Muscle layer of colon (tissue), 2 donors: ENCODE measurements at regions not wholly inside any gene's neighbourhood (a gene's known extent, or its start where the extent isn't known, plus 50 kb on each side); places are given as distances from the start of the nearest gene placed in this dataset.

Experiments used
- H3K27ac ChIP-seq: one replicate; pipeline ENCODE4 v1.7.0; 2013; ENCODE audit warnings: low read depth, mild to moderate bottlenecking, low read length, moderate library complexity
- H3K27me3 ChIP-seq, 2 donors: one replicate each; pipeline ENCODE4 v1.7.0; 2013; ENCODE audit warnings: low read length in 2 of 2, mild to moderate bottlenecking in 2 of 2; ENCODE audit not compliant: insufficient read depth in 2 of 2, control insufficient read depth in 1 of 2
- H3K36me3 ChIP-seq: one replicate; pipeline ENCODE4 v1.7.0; 2013; ENCODE audit warnings: mild to moderate bottlenecking, low read length; ENCODE audit not compliant: insufficient read depth
- H3K4me1 ChIP-seq: one replicate; pipeline ENCODE4 v1.7.0; 2013; ENCODE audit warnings: mild to moderate bottlenecking, low read length; ENCODE audit not compliant: insufficient read depth
- H3K4me3 ChIP-seq, 2 donors: one replicate each; pipeline ENCODE4 v1.7.0; 2013; ENCODE audit warnings: low read length in 2 of 2, low read depth in 1 of 2, mild to moderate bottlenecking in 1 of 2, moderate library complexity in 1 of 2
- H3K9ac ChIP-seq: one replicate; pipeline ENCODE4 v1.7.0; 2013; ENCODE audit warnings: low read length
- H3K9me3 ChIP-seq: one replicate; pipeline ENCODE4 v1.7.0; 2013; ENCODE audit warnings: mild to moderate bottlenecking, low read length
- donor health status: abdominal sarcoma.
- donor health status: Adenocarcinoma of cecum.

DNA sequence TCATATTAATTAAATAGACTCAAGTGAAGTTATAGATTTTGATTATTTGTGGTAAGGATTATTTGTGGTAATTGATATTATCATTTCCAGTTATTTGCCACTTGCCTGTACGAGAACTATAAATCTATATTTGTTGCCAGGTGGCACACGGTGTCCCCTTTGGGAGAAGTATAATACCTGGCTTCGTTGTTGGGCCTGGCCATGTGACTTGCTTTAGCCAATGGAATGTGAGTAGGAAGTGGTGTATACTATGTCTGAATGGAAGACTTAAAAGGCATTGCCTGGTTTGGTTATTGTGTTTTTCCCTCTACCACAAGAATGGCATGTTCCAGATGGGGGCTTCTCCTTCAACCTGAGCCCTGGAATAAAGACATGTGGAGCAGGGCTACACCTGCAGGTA lies 228.1 kb downstream of the CDC5L start:
- Histone ChIP-seq H3K4me3 (no peak overlapping the region), H3K4me1 (no peaks in the 10 kb centered on the region)

DNA sequence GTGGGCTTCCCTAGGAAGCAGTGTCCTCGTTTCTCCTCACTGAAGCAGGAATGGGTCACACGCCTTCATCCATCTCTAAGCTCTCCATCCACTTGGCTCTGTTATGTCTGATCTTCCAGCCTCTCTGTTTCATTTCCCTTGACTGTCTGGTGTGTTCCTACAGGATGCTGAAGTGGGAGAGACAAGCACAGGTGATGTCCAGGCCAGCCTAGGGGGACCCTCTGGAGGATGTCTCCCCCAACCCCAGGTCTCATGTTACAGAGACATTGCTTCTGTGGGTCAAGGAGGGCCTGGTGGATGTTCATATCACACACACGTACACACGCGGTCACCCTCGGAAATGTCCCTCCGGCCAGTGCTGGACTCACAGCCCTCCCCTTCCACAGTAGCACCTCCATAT lies 229.9 kb downstream of the CDC5L start:
- no peak overlapping the region for H3K27ac ChIP-seq
- no peak overlapping the region for H3K9ac ChIP-seq
- H3K9me3 ChIP-seq: no peaks in the 10 kb centered on the region
- no peaks in the 10 kb centered on the region for H3K4me1 ChIP-seq
- no peaks in the 10 kb centered on the region for H3K27me3 ChIP-seq
- no peak overlapping the region for H3K4me3 ChIP-seq
- H3K36me3 ChIP-seq: no peaks in the 10 kb centered on the region

More for the DNA sequence above, 228.1 kb downstream of the CDC5L start:
- Histone ChIP-seq H3K9me3 (no peaks in the 10 kb centered on the region), H3K27me3 (no peaks in the 10 kb centered on the region), H3K27ac (no peak overlapping the region), H3K9ac (no peak overlapping the region), H3K36me3 (no peaks in the 10 kb centered on the region)

- Histone ChIP-seq H3K27ac (no peak overlapping the region), H3K4me1 (no peaks in the 10 kb centered on the region), H3K27me3 (no peaks in the 10 kb centered on the region), H3K9ac (no peak overlapping the region), H3K4me3 (no peak overlapping the region), H3K9me3 (no peaks in the 10 kb centered on the region), H3K36me3 (no peaks in the 10 kb centered on the region)
Measured at GRCh38 chr6:44618371-44618770, 230.9 kb downstream of the CDC5L start.

DNA sequence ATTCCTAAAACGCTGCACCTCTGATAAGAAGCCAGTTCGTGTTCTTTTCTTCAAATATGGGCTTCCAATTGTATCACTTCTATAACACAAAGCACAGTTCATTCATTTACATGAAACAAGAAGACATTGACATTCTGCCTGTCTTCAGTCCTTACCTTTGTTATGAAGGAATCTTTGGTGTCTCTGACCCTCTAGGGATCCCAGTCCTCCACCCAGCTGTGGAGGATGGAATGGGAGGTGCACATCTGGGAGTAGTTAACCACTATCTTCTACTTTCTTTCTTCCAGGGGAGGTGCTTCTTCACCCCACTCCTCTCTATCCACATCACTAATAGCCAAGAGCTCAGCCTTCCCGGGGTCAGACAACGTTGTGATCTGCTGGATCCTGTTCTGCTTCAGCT lies 233.4 kb downstream of the CDC5L start:
- Histone ChIP-seq H3K9ac (no peak overlapping the region), H3K9me3 (no peaks in the 10 kb centered on the region), H3K27ac (no peak overlapping the region), H3K4me1 (no peaks in the 10 kb centered on the region), H3K4me3 (no peak overlapping the region), H3K36me3 (no peaks in the 10 kb centered on the region), H3K27me3 (no peaks in the 10 kb centered on the region)

DNA sequence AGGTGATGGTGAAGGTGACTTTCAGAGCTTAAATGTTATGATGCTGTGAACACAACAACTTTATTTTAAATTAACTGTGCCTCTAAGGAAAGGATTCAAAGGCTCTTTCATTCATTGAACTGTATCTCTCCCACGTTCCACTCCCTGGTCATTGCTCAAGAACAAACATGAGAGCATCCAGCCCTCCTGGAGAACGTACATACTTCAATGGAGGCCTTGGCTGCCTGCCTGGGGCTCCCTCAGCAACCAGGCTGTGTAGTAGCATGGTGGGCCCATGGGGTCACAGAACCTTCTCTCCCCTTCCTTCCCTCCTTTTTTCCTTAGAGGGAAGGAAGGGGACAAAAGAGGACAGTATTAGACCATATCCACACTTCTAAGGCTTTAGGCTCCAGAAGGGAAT lies 234.3 kb downstream of the CDC5L start:
- Histone ChIP-seq H3K9ac (no peak overlapping the region), H3K4me1 (no peaks in the 10 kb centered on the region), H3K27me3 (no peaks in the 10 kb centered on the region), H3K4me3 (no peak overlapping the region), H3K36me3 (no peaks in the 10 kb centered on the region), H3K9me3 (no peaks in the 10 kb centered on the region), H3K27ac (no peak overlapping the region)

DNA sequence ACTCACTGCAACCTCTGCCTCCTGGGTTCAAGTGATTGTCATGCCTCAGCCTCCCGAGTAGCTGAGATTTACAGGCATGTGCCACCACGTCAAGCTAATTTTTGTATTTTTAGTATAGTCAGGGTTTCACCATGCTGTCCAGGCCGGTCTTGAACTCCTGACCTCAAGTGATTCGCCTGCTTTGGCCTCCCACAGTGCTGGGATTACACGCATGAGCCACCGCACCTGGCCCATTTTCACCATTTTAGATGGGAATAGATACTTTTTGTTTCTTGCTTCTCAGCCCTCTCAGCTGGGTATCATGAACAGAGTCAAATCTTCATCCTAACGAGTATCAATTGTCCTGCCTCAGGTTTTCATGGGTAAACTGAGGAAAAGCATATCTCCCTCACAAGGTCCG lies 235.0 kb downstream of the CDC5L start:
- no peak overlapping the region for H3K27ac ChIP-seq
- H3K4me3 ChIP-seq: no peak overlapping the region
- no peak overlapping the region for H3K9ac ChIP-seq
- H3K27me3 ChIP-seq: no peaks in the 10 kb centered on the region
- no peaks in the 10 kb centered on the region for H3K9me3 ChIP-seq
- no peaks in the 10 kb centered on the region for H3K36me3 ChIP-seq
- no peaks in the 10 kb centered on the region for H3K4me1 ChIP-seq

DNA sequence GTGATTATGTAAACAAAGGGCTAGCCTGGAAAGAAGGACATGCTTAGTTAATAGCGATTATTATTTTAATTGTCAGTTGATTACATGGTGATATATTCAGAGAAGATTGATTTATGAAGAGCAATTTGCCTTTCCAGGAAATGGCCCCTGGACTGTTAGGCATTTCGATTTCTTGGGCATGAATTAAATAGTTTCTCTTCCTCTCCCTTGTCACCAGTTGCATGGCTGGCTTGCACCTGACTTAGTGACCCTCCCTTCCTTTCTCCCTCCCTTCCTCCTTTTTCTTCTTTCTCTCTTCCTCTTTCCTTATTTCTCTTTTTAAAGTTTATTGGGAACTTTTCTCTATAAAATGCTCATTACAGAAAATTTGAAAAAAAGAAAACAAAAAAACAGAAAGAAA lies 235.4 kb downstream of the CDC5L start:
- Histone ChIP-seq H3K27ac (no peak overlapping the region), H3K4me3 (no peak overlapping the region), H3K9ac (no peak overlapping the region), H3K9me3 (no peaks in the 10 kb centered on the region), H3K36me3 (no peaks in the 10 kb centered on the region), H3K27me3 (no peaks in the 10 kb centered on the region), H3K4me1 (no peaks in the 10 kb centered on the region)

GRCh38 chr6:44624226-44624625 lies 236.7 kb downstream of the CDC5L start:
- H3K4me3 ChIP-seq: no peak overlapping the region
- H3K4me1 ChIP-seq: no peaks in the 10 kb centered on the region
- no peaks in the 10 kb centered on the region for H3K27me3 ChIP-seq
- H3K27ac ChIP-seq: no peak overlapping the region
- H3K36me3 ChIP-seq: no peaks in the 10 kb centered on the region
- no peak overlapping the region for H3K9ac ChIP-seq
- no peaks in the 10 kb centered on the region for H3K9me3 ChIP-seq

DNA sequence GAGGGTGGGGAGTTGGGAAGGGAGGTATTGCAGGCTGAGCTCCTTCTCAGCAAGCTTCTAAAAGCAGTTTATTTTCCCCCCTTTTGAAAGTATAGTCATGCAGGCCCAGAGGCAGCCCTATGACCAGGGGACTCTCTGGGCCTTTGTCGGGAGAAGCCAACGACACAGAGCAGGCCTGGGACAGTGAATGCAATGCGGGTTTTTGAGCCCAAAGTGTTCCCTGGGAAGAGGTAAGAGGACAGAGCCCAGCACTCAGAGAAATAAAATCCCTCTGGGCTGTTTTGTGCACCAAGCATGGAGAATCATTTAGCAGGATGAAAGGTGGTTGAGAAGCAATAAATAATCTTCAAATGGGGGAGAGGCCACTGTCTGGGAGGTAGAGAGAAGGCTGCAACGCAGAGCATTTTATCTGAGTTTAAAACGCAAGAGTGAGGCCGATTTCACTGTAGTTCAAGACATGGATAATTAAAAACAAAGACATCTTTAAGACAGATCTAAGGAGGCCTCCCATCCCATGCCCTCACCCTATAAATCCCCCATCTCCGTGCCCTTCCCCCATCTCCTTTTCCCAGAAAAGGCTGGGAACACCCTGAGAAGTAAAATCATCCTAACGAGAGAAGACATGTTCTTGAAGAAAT lies 237.5 kb downstream of the CDC5L start:
- H3K4me1 ChIP-seq: no peaks in the 10 kb centered on the region
- no peak overlapping the region for H3K27ac ChIP-seq
- H3K36me3 ChIP-seq: no peaks in the 10 kb centered on the region
- H3K27me3 ChIP-seq: no peaks in the 10 kb centered on the region
- H3K4me3 ChIP-seq: no peak overlapping the region
- H3K9ac ChIP-seq: no peak overlapping the region
- no peaks in the 10 kb centered on the region for H3K9me3 ChIP-seq

GRCh38 chr6:44625996-44626395 lies 238.5 kb downstream of the CDC5L start:
- H3K27ac ChIP-seq: no peak overlapping the region
- no peaks in the 10 kb centered on the region for H3K36me3 ChIP-seq
- no peak overlapping the region for H3K9ac ChIP-seq
- no peaks in the 10 kb centered on the region for H3K27me3 ChIP-seq
- H3K4me1 ChIP-seq: no peaks in the 10 kb centered on the region
- H3K9me3 ChIP-seq: no peaks in the 10 kb centered on the region
- H3K4me3 ChIP-seq: no peak overlapping the region

GRCh38 chr6:44626616-44627015 lies 239.1 kb downstream of the CDC5L start:
- Histone ChIP-seq H3K36me3 (no peaks in the 10 kb centered on the region), H3K4me3 (no peak overlapping the region), H3K9ac (no peak overlapping the region), H3K4me1 (no peaks in the 10 kb centered on the region), H3K27me3 (no peaks in the 10 kb centered on the region), H3K27ac (no peak overlapping the region), H3K9me3 (no peaks in the 10 kb centered on the region)

GRCh38 chr6:44627091-44627882 lies 239.8 kb downstream of the CDC5L start:
- H3K4me1 ChIP-seq: no peaks in the 10 kb centered on the region
- no peaks in the 10 kb centered on the region for H3K9me3 ChIP-seq
- no peaks in the 10 kb centered on the region for H3K36me3 ChIP-seq
- no peaks in the 10 kb centered on the region for H3K27me3 ChIP-seq
- H3K27ac ChIP-seq: no peak overlapping the region
- H3K4me3 ChIP-seq: no peak overlapping the region
- H3K9ac ChIP-seq: no peak overlapping the region
